ENCODE measurements at regions not wholly inside any gene's neighbourhood (a gene's known extent, or its start where the extent isn't known, plus 50 kb on each side); places are given as distances from the start of the nearest gene placed in this dataset.

GRCh38 chr2:183811281-183811680, 687.0 kb downstream of the NUP35 start:
- H3K9me3 ChIP-seq (ENCODE audit: control insufficient read depth in 1 of 2, insufficient read depth in 1 of 2, low read depth in 1 of 2, low read length in 2 of 2) = no peaks in the 10 kb centered on the region
- H3K9me2 ChIP-seq (ENCODE audit: insufficient read depth) = no peaks in the 10 kb centered on the region
- no peak overlapping the region for H3K4me3 ChIP-seq (replicated peaks in 1 of 2; ENCODE audit: low read depth in 1 of 2, low read length in 2 of 2)
- no peaks in the 10 kb centered on the region for H3K4me1 ChIP-seq (ENCODE audit: control insufficient read depth in 1 of 2, insufficient read depth in 2 of 2, low read length in 2 of 2)
- no peak overlapping the region for H3K27ac ChIP-seq (ENCODE audit: low read depth, low read length)
- ATAC-seq (no peak), DNase-seq (ENCODE audit: low read depth, low spot score) (no peak)
- intact Hi-C loops (cut with micrococcal nuclease) = no loop called here
- H3K79me2 ChIP-seq (ENCODE audit: insufficient read depth, low read length) = no peaks in the 10 kb centered on the region
- H4K20me1 ChIP-seq (ENCODE audit: insufficient read depth) = no peaks in the 10 kb centered on the region
- H3K4me2 ChIP-seq (ENCODE audit: low read length) = no peak overlapping the region
- H3K27me3 ChIP-seq (ENCODE audit: insufficient read depth, low read length) = no peaks in the 10 kb centered on the region
- RAD21 ChIA-PET (ENCODE audit: low non-redundant PET in 1 of 2, low total read pairs in 2 of 2, uncharacterized antibody in 2 of 2, unreplicated experiment in 2 of 2) = no interaction called here
- H3K36me3 ChIP-seq (ENCODE audit: control insufficient read depth in 1 of 2, insufficient read depth in 2 of 2, low read length in 2 of 2) = no peaks in the 10 kb centered on the region
- POLR2A ChIA-PET = no interaction called here
- TF ChIP-seq JUND (IDR thresholded peaks at IDR 0.05) (no peak), POLR2A (IDR thresholded peaks at IDR 0.05; ENCODE audit: borderline replicate concordance, extremely low read depth, insufficient read depth, insufficient read length) (no peak), SRF (IDR thresholded peaks at IDR 0.05; ENCODE audit: low read depth) (no peak), ZBTB33 (IDR thresholded peaks at IDR 0.05; ENCODE audit: extremely low read depth, insufficient replicate concordance, low read length) (no peak), SP1 (IDR thresholded peaks at IDR 0.05; ENCODE audit: low read depth) (no peak), CBX3 (IDR thresholded peaks at IDR 0.05; ENCODE audit: low read depth) (no peak), TCF7L2 (IDR thresholded peaks at IDR 0.05; ENCODE audit: borderline replicate concordance, extremely low read depth, insufficient read depth, insufficient read length) (no peak)
- no TSS peak for BruUV-seq (replicated peaks)
- no peak overlapping the region for H3K9ac ChIP-seq (ENCODE audit: low read length)
- CTCF ChIA-PET = no interaction called here
- no peak overlapping the region for H2AFZ ChIP-seq (ENCODE audit: low read depth, low read length, poor library complexity, severe bottlenecking)

GRCh38 chr2:183812091-183812490, 687.8 kb downstream of the NUP35 start:
- no peaks in the 10 kb centered on the region for H3K9me2 ChIP-seq (ENCODE audit: insufficient read depth)
- no peak overlapping the region for H3K27ac ChIP-seq (ENCODE audit: low read depth, low read length)
- H4K20me1 ChIP-seq (ENCODE audit: insufficient read depth) = no peaks in the 10 kb centered on the region
- ChIA-PET POLR2A (no interaction called here), CTCF (no interaction called here), RAD21 (ENCODE audit: low non-redundant PET in 1 of 2, low total read pairs in 2 of 2, uncharacterized antibody in 2 of 2, unreplicated experiment in 2 of 2) (no interaction called here)
- ATAC-seq (no peak), DNase-seq (ENCODE audit: low read depth, low spot score) (no peak)
- no peaks in the 10 kb centered on the region for H3K4me1 ChIP-seq (ENCODE audit: control insufficient read depth in 1 of 2, insufficient read depth in 2 of 2, low read length in 2 of 2)
- no TSS peak for BruUV-seq (replicated peaks)
- H3K4me2 ChIP-seq (ENCODE audit: low read length) = no peak overlapping the region
- no peaks in the 10 kb centered on the region for H3K9me3 ChIP-seq (ENCODE audit: control insufficient read depth in 1 of 2, insufficient read depth in 1 of 2, low read depth in 1 of 2, low read length in 2 of 2)
- H3K79me2 ChIP-seq (ENCODE audit: insufficient read depth, low read length) = no peaks in the 10 kb centered on the region
- H3K4me3 ChIP-seq (replicated peaks in 1 of 2; ENCODE audit: low read depth in 1 of 2, low read length in 2 of 2) = no peak overlapping the region
- H3K36me3 ChIP-seq (ENCODE audit: control insufficient read depth in 1 of 2, insufficient read depth in 2 of 2, low read length in 2 of 2) = no peaks in the 10 kb centered on the region
- intact Hi-C loops (cut with micrococcal nuclease) = no loop called here
- H3K27me3 ChIP-seq (ENCODE audit: insufficient read depth, low read length) = no peaks in the 10 kb centered on the region
- no peak overlapping the region for H2AFZ ChIP-seq (ENCODE audit: low read depth, low read length, poor library complexity, severe bottlenecking)
- H3K9ac ChIP-seq (ENCODE audit: low read length) = no peak overlapping the region
- TF ChIP-seq POLR2AphosphoS5 (IDR thresholded peaks at IDR 0.05; ENCODE audit: low read depth, low read length) (no peak), RAD21 (IDR thresholded peaks at IDR 0.05; ENCODE audit: low read depth) (no peak), FOSL1 (IDR thresholded peaks at IDR 0.05; ENCODE audit: low read depth) (no peak), TCF7L2 (IDR thresholded peaks at IDR 0.05; ENCODE audit: borderline replicate concordance, extremely low read depth, insufficient read depth, insufficient read length) (no peak), YY1 (IDR thresholded peaks at IDR 0.05; ENCODE audit: extremely low read depth, insufficient replicate concordance, low read depth, low read length) (no peak), JUND (IDR thresholded peaks at IDR 0.05) (no peak), EZH2phosphoT487 (IDR thresholded peaks at IDR 0.05; ENCODE audit: borderline replicate concordance) (no peak), MAX (IDR thresholded peaks at IDR 0.05) (no peak), EGR1 (IDR thresholded peaks at IDR 0.05; ENCODE audit: low read depth) (no peak), ELF1 (IDR thresholded peaks at IDR 0.05; ENCODE audit: borderline replicate concordance, low read depth) (no peak), CEBPB (IDR thresholded peaks at IDR 0.05; ENCODE audit: low read depth) (no peak), SP1 (IDR thresholded peaks at IDR 0.05; ENCODE audit: low read depth) (no peak), CTCF (IDR thresholded peaks at IDR 0.05 in 2 of 3, conservative IDR thresholded peaks at IDR 0.05 in 1 of 3; ENCODE audit: borderline replicate concordance in 1 of 3, insufficient read depth in 1 of 3, low read depth in 2 of 3, low read length in 2 of 3) (no peak), ZNF274 (IDR thresholded peaks at IDR 0.05; ENCODE audit: low read depth, low read length) (no peak), SRF (IDR thresholded peaks at IDR 0.05; ENCODE audit: low read depth) (no peak), SIN3A (IDR thresholded peaks at IDR 0.05; ENCODE audit: low read depth) (no peak), CBX3 (IDR thresholded peaks at IDR 0.05; ENCODE audit: low read depth) (no peak)
